IMR-90 (cell line): ENCODE measurements at regions not wholly inside any gene's neighbourhood (a gene's known extent, or its start where the extent isn't known, plus 50 kb on each side); places are given as distances from the start of the nearest gene placed in this dataset.

Source experiments
- ATAC-seq: fragments of 200-7000 bp; cut with Tn5 transposase; 2 replicates; pipeline ENCODE4 v1.9.1; 2020; ENCODE audit warnings: low read depth, mild to moderate bottlenecking, moderate library complexity
- BruUV-seq: library from RNA; stranded (reverse); fragments of 400-500 nt; replicated peaks from 2 replicates; lab custom pipeline; 2021; lab: Mats Ljungman, UMichigan
- CTCF ChIA-PET: fragments of 300-600 bp; formaldehyde crosslinking; extraction: SDS; loops from one replicate; lab custom pipeline; 2021; ENCODE audit warnings: antibody characterized with exemption; lab: Yijun Ruan, JAX
- POLR2A ChIA-PET: fragments of 300-600 bp; sonication (Branson Sonifier 250); formaldehyde crosslinking; loops from one replicate; lab custom pipeline; 2022; ENCODE audit warnings: antibody characterized with exemption; ENCODE audit not compliant: unreplicated experiment; lab: Charles Lee
- DNase-seq: peaks from one replicate; pipeline ENCODE4 v3.0.0; 2013
- H2AFZ ChIP-seq: replicated peaks from 2 replicates; pipeline ENCODE3; 2013; ENCODE audit warnings: low read length, mild to moderate bottlenecking; ENCODE audit not compliant: poor library complexity
- H2AK5ac ChIP-seq: 2 replicates; pipeline ENCODE4 v1.6.1; 2013; ENCODE audit warnings: low read depth, low read length, inconsistent platforms
- H2AK9ac ChIP-seq: replicated peaks from 2 replicates; pipeline ENCODE3; 2013; ENCODE audit warnings: mild to moderate bottlenecking, low read depth, low read length, moderate library complexity; ENCODE audit not compliant: poor library complexity
- H2BK120ac ChIP-seq: 2 replicates; pipeline ENCODE4 v1.6.1; 2013; ENCODE audit warnings: low read depth, low read length, inconsistent platforms
- H2BK15ac ChIP-seq: 3 replicates; pipeline ENCODE4 v1.6.1; 2013; ENCODE audit warnings: low read depth, low read length, inconsistent platforms
- H2BK20ac ChIP-seq: 2 replicates; pipeline ENCODE4 v1.6.1; 2013; ENCODE audit warnings: low read depth, mild to moderate bottlenecking, inconsistent platforms, low read length, moderate library complexity
- H2BK5ac ChIP-seq: 2 replicates; pipeline ENCODE4 v1.6.1; 2013; ENCODE audit warnings: mild to moderate bottlenecking, low read depth, low read length, inconsistent platforms; ENCODE audit not compliant: poor library complexity, severe bottlenecking
- H3K14ac ChIP-seq: replicated peaks from 2 replicates; pipeline ENCODE4 v1.6.1; 2013; ENCODE audit warnings: low read depth, low read length, inconsistent platforms
- H3K18ac ChIP-seq: 2 replicates; pipeline ENCODE4 v1.6.1; 2013; ENCODE audit warnings: low read depth, low read length, control low read depth
- H3K23ac ChIP-seq: 2 replicates; pipeline ENCODE4 v1.6.1; 2013; ENCODE audit warnings: low read depth, low read length, inconsistent platforms
- H3K27ac ChIP-seq: 2 replicates; pipeline ENCODE4 v1.5.1; 2013; ENCODE audit warnings: mild to moderate bottlenecking, control low read depth, low read length; ENCODE audit not compliant: insufficient read depth
- H3K27me3 ChIP-seq: 2 replicates; pipeline ENCODE4 v1.6.1; 2013; ENCODE audit warnings: low read length; ENCODE audit not compliant: control insufficient read depth, insufficient read depth
- H3K36me3 ChIP-seq: 2 replicates; pipeline ENCODE4 v1.6.1; 2013; ENCODE audit warnings: low read length, mixed read lengths; ENCODE audit not compliant: control insufficient read depth, insufficient read depth
- H3K4ac ChIP-seq: 2 replicates; pipeline ENCODE4 v1.6.1; 2013; ENCODE audit warnings: low read depth, low read length, inconsistent platforms
- H3K4me1 ChIP-seq: 2 replicates; pipeline ENCODE4 v1.6.1; 2013; ENCODE audit warnings: low read length, mixed read lengths; ENCODE audit not compliant: control insufficient read depth, insufficient read depth
- H3K4me2 ChIP-seq: 2 replicates; pipeline ENCODE4 v1.6.1; 2013; ENCODE audit warnings: low read depth, mild to moderate bottlenecking, control low read depth, low read length, moderate library complexity
- H3K4me3 ChIP-seq: 2 replicates; pipeline ENCODE4 v1.5.1; 2013; ENCODE audit warnings: low read depth, mild to moderate bottlenecking, control low read depth, low read length, moderate library complexity; ENCODE audit not compliant: insufficient read depth
- H3K56ac ChIP-seq: 2 replicates; pipeline ENCODE4 v1.6.1; 2013; ENCODE audit warnings: low read length, inconsistent platforms; ENCODE audit not compliant: insufficient read depth; ENCODE audit errors: extremely low read depth
- H3K79me1 ChIP-seq, 2 experiments: 2 replicates each; pipeline ENCODE4 v1.6.1; 2013; ENCODE audit warnings: low read length in 2 of 2, inconsistent platforms in 1 of 2, low read depth in 1 of 2
- H3K9ac ChIP-seq: 2 replicates; pipeline ENCODE4 v1.6.1; 2013; ENCODE audit warnings: low read depth, low read length, control low read depth
- H3K9me1 ChIP-seq: 2 replicates; pipeline ENCODE4 v1.6.1; 2013; ENCODE audit warnings: low read length, inconsistent platforms; ENCODE audit not compliant: insufficient read depth
- H3K9me3 ChIP-seq: 2 replicates; pipeline ENCODE4 v1.6.1; 2013; ENCODE audit warnings: low read length; ENCODE audit not compliant: control insufficient read depth, insufficient read depth
- H4K20me1 ChIP-seq: 2 replicates; pipeline ENCODE4 v1.6.1; 2013; ENCODE audit warnings: low read length, inconsistent platforms; ENCODE audit not compliant: insufficient read depth
- H4K5ac ChIP-seq: 2 replicates; pipeline ENCODE4 v1.6.1; 2013; ENCODE audit warnings: mild to moderate bottlenecking, low read depth, low read length, control low read depth
- H4K8ac ChIP-seq, 2 experiments: 2 replicates each; pipeline ENCODE4 v1.6.1; 2013; ENCODE audit warnings: low read depth in 2 of 2, low read length in 2 of 2, control low read depth in 1 of 2, inconsistent platforms in 1 of 2
- H4K91ac ChIP-seq: 2 replicates; pipeline ENCODE4 v1.6.1; 2013; ENCODE audit warnings: low read depth, low read length, inconsistent platforms; ENCODE audit not compliant: insufficient read depth
- CHD1 ChIP-seq: IDR thresholded peaks from 2 replicates; pipeline ENCODE4 v1.6.1; 2012; ENCODE audit warnings: low read depth, low read length, improper control_type of control experiment
- ELK1 ChIP-seq: fragments of 150-350 bp; IDR thresholded peaks from 2 replicates; pipeline ENCODE4 v1.6.1; 2016; ENCODE audit warnings: low read depth, mild to moderate bottlenecking, low read length, moderate library complexity, borderline replicate concordance
- FOS ChIP-seq: fragments of 150-350 bp; IDR thresholded peaks from 2 replicates; pipeline ENCODE4 v1.6.1; 2016; ENCODE audit warnings: low read depth, low read length
- POLR2A ChIP-seq: IDR thresholded peaks from 2 replicates; pipeline ENCODE4 v1.6.1; 2012; ENCODE audit warnings: mild to moderate bottlenecking, low read depth, low read length
- RAD21 ChIP-seq: IDR thresholded peaks from 2 replicates; pipeline ENCODE4 v1.6.1; 2012; ENCODE audit warnings: low read length, improper control_type of control experiment
- RFX5 ChIP-seq: IDR thresholded peaks from 2 replicates; pipeline ENCODE4 v1.8.0; 2012; ENCODE audit warnings: low read depth, mild to moderate bottlenecking, low read length, moderate library complexity
- USF2 ChIP-seq: fragments of 150-350 bp; IDR thresholded peaks from 2 replicates; pipeline ENCODE4 v1.6.1; 2017; ENCODE audit warnings: mild to moderate bottlenecking, antibody characterized with exemption, low read length, low read depth
- WGBS, 2 experiments: methylation state at CpG; one replicate each; pipeline versions ENCODE4 v1.1.5 to v1.1.7; 2013; ENCODE audit warnings: missing lambda C conversion rate in 2 of 2; ENCODE audit not compliant: insufficient read length in 1 of 2; ENCODE audit errors: extremely low coverage in 2 of 2; 5-methylcytosine and 5-hydroxymethylcytosine counted together
- dilution Hi-C: fragments of 300-500 bp; cut with HindIII; formaldehyde crosslinking; loops from one replicate; pipeline ENCODE4 v1.14.3; 2018; ENCODE audit warnings: low sequenced_read_pairs; ENCODE audit not compliant: unreplicated experiment
- in situ Hi-C: fragments of 300-500 bp; cut with MboI; formaldehyde crosslinking; loops from 3 replicates; pipeline ENCODE4 v1.14.3; 2019; ENCODE audit warnings: low sequenced_read_pairs, inconsistent platforms, mixed read lengths
- intact Hi-C: fragments of 100-400 bp; cut with micrococcal nuclease; formaldehyde crosslinking; loops from 2 replicates; pipeline ENCODE4 v1.10.0; 2022

GRCh38 chr16:9334103-9334502 is 242.7 kb downstream of the HAPSTR1 start:
- no peak overlapping the region for H4K5ac ChIP-seq
- ChIA-PET POLR2A (no interaction called here), CTCF (no interaction called here)
- H2AFZ ChIP-seq = no peak overlapping the region
- WGBS, 2 experiments = no CpG with 5 or more reads among the region's 1 CpG
- no peaks in the 10 kb centered on the region for H3K79me1 ChIP-seq
- no peaks in the 10 kb centered on the region for H3K27me3 ChIP-seq
- dilution Hi-C loops (no loop called here), intact Hi-C loops (no loop called here), in situ Hi-C loops (no loop called here)
- H2BK20ac ChIP-seq = no peak overlapping the region
- H3K4me3 ChIP-seq = no peak overlapping the region
- H2BK15ac ChIP-seq = no peak overlapping the region
- H2AK9ac ChIP-seq = no peak overlapping the region
- DNase-seq = no peak
- no peak overlapping the region for H3K18ac ChIP-seq
- no peak overlapping the region for H4K91ac ChIP-seq
- H3K36me3 ChIP-seq = no peaks in the 10 kb centered on the region
- H3K27ac ChIP-seq = no peak overlapping the region
- H3K9me3 ChIP-seq = no peaks in the 10 kb centered on the region
- no peak overlapping the region for H2BK120ac ChIP-seq
- no peaks in the 10 kb centered on the region for H4K20me1 ChIP-seq
- H3K4ac ChIP-seq = no peak overlapping the region
- no TSS peak for BruUV-seq
- no peak overlapping the region for H3K14ac ChIP-seq
- no peak overlapping the region for H3K23ac ChIP-seq
- no peak overlapping the region for H3K9ac ChIP-seq
- no peak overlapping the region for H4K8ac ChIP-seq
- no peak overlapping the region for H3K56ac ChIP-seq
- TF ChIP-seq POLR2A (no peak), USF2 (no peak), ELK1 (no peak), CHD1 (no peak), FOS (no peak), RAD21 (no peak), RFX5 (no peak)
- no peak overlapping the region for H2BK5ac ChIP-seq
- H3K4me1 ChIP-seq = no peaks in the 10 kb centered on the region
- H2AK5ac ChIP-seq = no peak overlapping the region
- H3K9me1 ChIP-seq = no peaks in the 10 kb centered on the region
- no peak overlapping the region for H3K4me2 ChIP-seq
- no peak for ATAC-seq
